ENCODE measurements at regions not wholly inside any gene's neighbourhood (a gene's known extent, or its start where the extent isn't known, plus 50 kb on each side); places are given as distances from the start of the nearest gene placed in this dataset.

- intact Hi-C loops (cut with DNase I), result no loop called here
- no peak for DNase-seq
Measured at GRCh38 chr13:36493046-36493445, 60.8 kb downstream of the CCNA1 start.

- intact Hi-C loops (cut with DNase I), result no loop called here
Measured at GRCh38 chr13:36495431-36495830, 63.1 kb downstream of the CCNA1 start.

GRCh38 chr13:36509369-36509768 lies 77.1 kb downstream of the CCNA1 start:
- intact Hi-C loops (cut with DNase I), result no loop called here
- DNase-seq, result no peak

More at GRCh38 chr13:36495431-36495830, 63.1 kb downstream of the CCNA1 start:
- no peak for DNase-seq

GRCh38 chr13:36512771-36513170 lies 80.5 kb downstream of the CCNA1 start:
- intact Hi-C loops (cut with DNase I), result no loop called here
- no peak for DNase-seq

GRCh38 chr13:36513266-36513665 lies 81.0 kb downstream of the CCNA1 start:
- intact Hi-C loops (cut with DNase I), result no loop called here
- no peak for DNase-seq

GRCh38 chr13:36515466-36515865 lies 83.2 kb downstream of the CCNA1 start:
- intact Hi-C loops (cut with DNase I), result no loop called here
- no peak for DNase-seq

GRCh38 chr13:36516225-36516624 lies 83.9 kb downstream of the CCNA1 start:
- intact Hi-C loops (cut with DNase I), result no loop called here
- DNase-seq, result no peak

GRCh38 chr13:36518707-36519106 lies 86.4 kb downstream of the CCNA1 start:
- no peak for DNase-seq
- intact Hi-C loops (cut with DNase I), result no loop called here

- no peak for DNase-seq
- intact Hi-C loops (cut with DNase I), result no loop called here
Measured at GRCh38 chr13:36519432-36519831, 87.1 kb downstream of the CCNA1 start.

GRCh38 chr13:36520111-36520510 lies 87.8 kb downstream of the CCNA1 start:
- intact Hi-C loops (cut with DNase I), result no loop called here
- no peak for DNase-seq

- DNase-seq, result no peak
- intact Hi-C loops (cut with DNase I), result no loop called here
Measured at GRCh38 chr13:36526897-36527296, 94.6 kb downstream of the CCNA1 start.

- intact Hi-C loops (cut with DNase I), result no loop called here
- DNase-seq, result no peak
Measured at GRCh38 chr13:36528105-36528504, 95.8 kb downstream of the CCNA1 start.

- peak in 8 of 10 donors; percentile 20 to 82 (median 42) for DNase-seq
- intact Hi-C loops (cut with DNase I), result no loop called here
Measured at GRCh38 chr13:36530050-36530789, 97.9 kb downstream of the CCNA1 start.

- no peak for DNase-seq
- intact Hi-C loops (cut with DNase I), result no loop called here
Measured at GRCh38 chr13:36530861-36531590, 98.7 kb downstream of the CCNA1 start.

GRCh38 chr13:36531746-36532486 lies 99.6 kb downstream of the CCNA1 start:
- intact Hi-C loops (cut with DNase I), result no loop called here
- DNase-seq, result no peak

GRCh38 chr13:36533806-36534205 lies 101.5 kb downstream of the CCNA1 start:
- no peak for DNase-seq
- intact Hi-C loops (cut with DNase I), result no loop called here

GRCh38 chr13:36536546-36536945 lies 104.3 kb downstream of the CCNA1 start:
- intact Hi-C loops (cut with DNase I), result no loop called here
- no peak for DNase-seq

GRCh38 chr13:36543671-36544070 lies 111.4 kb downstream of the CCNA1 start:
- DNase-seq, result no peak
- intact Hi-C loops (cut with DNase I), result no loop called here

GRCh38 chr13:36548129-36548528 lies 115.8 kb downstream of the CCNA1 start:
- no peak for DNase-seq
- intact Hi-C loops (cut with DNase I), result no loop called here

- intact Hi-C loops (cut with DNase I), result no loop called here
- no peak for DNase-seq
Measured at GRCh38 chr13:36549126-36549702, 116.9 kb downstream of the CCNA1 start.

- intact Hi-C loops (cut with DNase I), result no loop called here
- DNase-seq, result no peak
Measured at GRCh38 chr13:36549755-36550154, 117.5 kb downstream of the CCNA1 start.

Data from posterior cingulate gyrus (tissue), 11 donors.